DMS53 (cell line): ENCODE measurements at regions not wholly inside any gene's neighbourhood (a gene's known extent, or its start where the extent isn't known, plus 50 kb on each side); places are given as distances from the start of the nearest gene placed in this dataset.

Source experiments
- DNase-seq: peaks from one replicate; lab custom pipeline; 2025; lab: John Stamatoyannopoulos, UW

DNA sequence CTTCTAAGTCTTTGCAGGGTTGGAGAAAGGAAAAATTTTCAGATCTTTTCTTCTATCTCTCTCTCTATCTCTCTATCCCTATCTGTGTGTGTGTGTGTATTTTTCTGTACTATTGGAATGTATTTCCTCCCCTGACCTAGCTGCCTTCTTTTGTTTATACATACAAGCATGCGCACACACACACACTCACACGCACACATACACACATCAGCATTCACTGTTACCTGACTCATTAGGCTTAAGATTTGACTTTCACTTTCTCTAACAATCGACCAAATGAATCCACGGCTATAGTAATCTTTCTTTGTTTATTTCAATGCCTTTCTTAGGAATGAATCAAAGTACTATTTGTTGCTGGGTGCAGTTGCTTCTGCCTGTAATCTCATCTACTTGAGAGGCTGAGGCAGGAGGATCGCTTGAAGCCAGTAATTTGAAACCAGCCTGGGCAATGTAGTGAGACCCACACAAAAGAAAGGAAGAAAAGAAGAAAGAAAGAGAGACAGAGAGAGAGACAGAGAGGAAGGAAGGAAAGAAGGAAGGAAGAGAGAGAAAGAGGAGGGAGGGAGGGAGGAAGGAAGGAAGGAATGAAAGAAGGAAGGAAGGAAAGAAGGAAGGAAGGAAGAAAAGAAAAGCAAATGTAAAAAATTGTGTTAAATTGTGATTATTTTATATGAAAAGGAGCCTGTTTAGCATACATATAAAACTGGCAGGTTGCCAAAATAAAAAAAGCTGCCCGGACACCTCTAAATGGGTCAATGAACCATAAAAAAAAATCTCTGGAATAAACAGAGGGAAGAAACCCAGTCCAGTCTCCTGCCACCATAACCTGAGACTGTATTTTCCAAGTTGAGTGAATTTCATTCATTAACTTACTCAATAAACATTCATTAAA, 206.8 kb downstream of the ZNF326 start:
- peak; percentile 32 for DNase-seq

DNA sequence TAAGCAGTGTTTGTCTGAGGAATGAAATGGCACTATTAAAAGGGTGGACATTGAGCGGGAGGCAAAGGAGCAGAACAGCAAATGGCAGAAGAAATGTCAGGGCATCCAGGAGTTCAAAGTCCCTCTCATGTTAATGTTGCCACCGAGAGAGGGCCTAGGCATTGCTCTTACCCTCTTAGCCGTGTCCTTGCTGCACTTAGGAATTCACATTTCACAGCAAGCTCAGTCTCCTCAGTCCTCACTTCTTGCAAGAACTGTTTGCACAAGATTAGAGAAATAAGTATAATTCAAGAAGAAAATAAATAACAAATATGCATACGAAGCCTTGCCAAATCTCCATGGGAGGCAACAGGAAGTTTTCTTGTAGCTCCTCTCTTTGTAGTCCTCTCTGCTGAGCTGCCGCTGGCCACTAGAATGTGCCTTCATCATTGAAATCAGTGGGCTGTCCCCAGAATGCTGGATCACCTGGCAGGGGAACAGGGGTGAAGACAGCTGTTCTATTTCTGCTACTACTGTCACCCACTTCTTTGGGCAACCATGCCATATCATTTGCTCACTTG, 205.8 kb downstream of the ZNF326 start:
- no peak for DNase-seq

DNA sequence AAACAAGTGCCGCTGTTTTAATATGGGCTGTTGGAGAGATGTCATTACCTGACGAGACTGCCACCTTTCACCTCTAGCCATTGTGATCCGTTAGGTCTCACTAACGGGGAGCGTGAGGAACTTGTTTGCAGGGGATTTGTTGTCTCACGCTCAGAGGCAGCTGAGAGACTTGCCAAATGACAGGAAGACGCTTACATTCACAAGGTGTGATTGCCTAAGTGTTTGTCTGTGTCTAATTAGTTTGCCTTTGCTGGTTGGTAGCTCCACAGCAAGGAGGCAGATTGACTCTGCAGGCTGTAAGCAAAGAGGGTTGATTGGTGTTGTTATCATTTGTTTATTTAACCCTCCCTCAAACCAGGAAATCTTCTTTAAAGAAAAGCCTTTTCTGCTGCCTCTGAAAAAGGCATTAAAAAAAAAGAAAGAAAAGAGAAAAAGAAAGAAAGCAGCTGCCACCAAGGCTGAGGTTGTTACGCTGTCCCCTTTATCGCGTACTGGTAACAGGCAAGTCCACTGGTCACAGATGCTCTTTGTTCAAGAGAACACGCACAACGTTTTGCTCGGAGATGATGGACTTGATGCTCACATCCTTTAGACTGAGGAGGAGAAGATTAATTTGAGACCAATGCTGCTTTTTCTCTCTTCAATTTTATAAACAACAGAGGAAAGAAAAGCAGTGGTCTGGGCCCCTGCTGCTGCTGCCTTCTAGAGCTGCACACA, 203.9 kb downstream of the ZNF326 start:
- peak; percentile 74 for DNase-seq

DNA sequence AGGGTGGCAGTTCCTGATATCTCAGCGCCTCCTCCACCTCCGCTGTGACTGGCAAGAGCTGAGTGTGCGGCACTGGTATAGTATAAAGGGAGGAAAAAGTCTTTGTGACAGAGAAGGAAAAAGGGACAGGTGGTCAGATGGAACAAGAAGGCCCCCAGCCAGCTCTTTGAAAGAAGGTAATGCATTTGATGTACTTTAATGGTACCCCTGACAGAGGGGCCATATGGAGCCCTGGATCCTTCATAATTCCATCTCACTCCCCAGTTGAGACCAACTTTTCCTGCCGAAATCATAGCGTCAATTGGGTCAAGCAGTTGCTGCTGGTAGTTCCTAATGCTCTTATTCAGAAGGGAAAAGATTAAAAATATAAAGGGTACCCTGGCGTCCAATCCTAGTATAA, 198.2 kb downstream of the ZNF326 start:
- DNase-seq = no peak

DNA sequence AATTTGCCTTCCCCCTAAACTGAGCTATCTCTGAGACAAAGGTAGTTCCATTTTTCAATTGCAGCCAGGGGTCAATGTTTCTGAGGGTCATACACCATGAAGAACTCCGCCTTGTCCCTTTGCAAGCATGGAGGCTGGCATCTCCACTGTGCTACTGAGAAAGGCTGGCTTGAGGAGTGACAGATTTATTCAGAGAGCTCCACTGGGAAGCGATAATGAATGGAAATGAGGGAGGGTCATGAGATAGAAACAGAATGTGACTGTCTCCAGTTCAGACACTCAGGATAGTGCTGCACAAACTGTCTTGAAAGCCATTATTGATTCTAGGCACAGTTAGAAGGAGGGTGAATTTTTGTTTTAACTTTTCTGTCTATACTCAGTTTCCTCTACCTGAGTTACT, 197.5 kb downstream of the ZNF326 start:
- no peak for DNase-seq

DNA sequence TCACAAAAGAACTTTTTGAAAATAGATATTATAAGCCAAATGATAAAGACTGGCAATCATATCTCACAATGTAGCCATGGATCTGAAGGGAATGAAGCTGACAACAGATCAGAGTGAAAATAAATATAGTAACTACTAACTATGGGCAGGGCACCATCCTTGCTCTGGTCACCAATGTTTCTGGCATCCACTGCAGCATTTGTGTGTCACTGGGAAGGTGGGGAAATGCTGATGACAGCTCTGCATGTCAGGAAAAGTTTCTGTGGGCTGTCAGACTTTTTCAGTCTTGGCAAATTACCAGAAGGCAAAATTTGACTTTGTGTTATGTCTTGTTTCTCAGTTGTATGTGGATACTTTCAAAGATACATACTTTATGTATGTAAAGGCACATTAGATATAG, 195.6 kb downstream of the ZNF326 start:
- DNase-seq = no peak

DNA sequence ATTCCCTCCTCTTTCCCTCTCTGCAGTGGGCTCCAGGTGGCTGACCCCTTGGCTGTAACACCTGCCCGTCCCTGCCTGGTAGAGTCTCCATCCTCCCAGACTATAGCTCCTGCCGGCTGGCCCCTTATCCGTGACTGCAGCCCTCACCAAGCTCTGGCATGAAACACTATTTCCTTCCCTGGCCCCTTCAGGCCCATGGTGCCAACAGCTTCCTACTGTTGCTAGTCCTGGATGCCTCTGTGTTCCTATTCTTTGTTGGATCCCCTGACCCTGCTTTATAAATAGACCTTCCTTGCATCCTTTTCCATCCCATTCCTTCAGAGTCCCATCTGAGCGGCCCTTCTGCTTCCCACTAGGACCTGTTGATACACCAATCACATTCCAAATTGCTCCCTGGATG, 195.0 kb downstream of the ZNF326 start:
- no peak for DNase-seq

DNA sequence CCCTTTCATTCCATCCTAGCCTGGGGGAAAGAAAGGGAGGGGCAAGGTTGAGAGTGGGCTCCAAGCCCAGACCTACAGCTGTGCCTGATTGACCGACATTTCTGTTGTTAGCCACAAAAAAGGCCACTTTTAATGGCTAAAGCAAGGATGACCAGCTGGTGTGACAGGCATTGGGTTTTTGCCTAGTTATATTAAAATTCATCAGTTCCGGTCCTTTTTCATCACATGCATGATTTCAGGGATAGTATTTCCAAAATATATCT, 192.3 kb downstream of the ZNF326 start:
- no peak for DNase-seq

DNA sequence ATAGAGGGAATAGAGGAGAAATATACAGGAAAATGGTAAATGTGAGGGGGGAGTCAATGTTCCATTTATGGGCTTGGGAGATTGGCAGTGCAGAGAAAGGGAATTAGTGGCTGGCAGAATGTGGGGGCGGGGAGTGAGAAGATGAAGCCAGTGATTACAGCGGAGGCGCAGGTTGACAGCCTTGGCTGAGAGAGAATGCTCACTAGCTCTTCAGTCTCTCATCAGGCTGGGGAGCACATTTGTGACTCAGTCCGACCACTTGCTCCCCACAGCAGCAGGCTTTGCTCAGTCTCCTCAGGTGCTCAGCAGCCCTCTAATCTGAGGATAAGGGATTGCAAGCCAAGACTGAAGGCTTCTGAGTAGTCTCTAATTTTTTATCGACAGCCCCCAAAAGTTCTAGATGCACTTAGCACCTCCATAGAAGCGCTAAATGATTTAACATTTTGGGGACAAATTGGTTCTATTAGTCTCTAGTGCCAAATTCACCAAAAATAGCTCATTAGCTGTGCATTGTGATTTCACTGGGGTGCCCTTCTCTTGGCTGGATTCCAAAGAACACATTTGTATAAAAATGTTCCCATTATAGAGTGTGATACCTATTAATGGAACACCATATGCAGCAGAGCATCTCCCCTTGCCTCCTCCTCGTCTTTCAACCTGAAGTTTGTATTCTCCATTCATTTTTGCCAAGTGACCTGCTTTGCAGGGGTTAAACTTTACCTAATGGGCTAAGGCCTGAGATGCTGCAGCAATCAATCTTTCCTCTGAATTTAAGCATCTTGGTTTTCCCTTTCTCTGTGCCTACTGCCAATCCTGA, 191.8 kb downstream of the ZNF326 start:
- no peak for DNase-seq

DNA sequence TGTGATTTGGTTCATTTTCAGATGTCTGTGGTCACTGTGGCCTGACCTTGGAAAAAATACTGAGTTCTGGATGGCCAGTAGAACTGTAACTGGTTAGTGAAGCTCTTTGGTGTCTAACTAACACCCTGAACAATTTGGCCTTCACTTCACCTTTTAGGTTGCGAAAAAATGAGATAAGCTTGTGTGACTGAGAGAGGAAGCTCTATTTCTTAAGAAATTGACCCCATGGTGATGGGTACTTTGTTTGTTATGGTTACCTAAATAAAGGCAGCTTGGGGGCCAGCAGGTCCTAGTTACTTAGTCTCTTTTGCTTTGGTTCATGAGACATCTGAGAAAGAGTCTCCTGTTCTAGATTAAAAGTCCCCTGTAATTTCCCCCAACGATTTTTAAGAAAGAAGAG, 181.6 kb downstream of the ZNF326 start:
- DNase-seq = no peak

DNA sequence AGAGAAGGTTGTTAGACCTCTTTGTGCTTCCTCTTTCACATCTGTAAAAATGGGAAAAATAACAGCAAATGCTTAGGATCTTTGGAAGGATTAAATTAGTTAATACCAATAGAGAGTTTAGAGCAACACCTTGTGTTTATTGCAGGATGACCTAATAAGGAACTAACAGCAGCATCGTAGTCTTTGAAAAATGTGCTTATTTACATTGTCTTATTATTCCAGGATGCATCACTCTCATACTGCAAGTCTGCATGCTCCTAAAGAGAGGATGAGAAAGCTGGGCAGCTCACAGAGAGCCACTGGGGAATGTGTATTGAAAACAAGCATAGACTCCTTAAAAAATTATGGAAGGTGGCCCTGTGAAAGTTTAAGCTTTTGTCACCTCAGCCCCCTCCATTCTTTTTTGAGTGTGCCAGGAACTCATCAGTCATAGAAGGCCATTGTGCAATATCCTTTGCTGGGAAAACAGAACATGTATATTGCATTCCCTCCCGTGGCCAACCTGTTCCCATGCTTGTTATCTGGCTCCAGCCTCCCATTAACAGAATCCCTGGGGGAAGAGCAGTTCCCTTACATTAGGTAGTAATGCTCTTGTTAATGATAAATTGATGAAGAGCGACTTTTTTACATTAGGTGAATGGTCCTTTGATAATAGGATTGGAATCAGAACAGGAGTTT, 180.7 kb downstream of the ZNF326 start:
- DNase-seq = no peak

DNA sequence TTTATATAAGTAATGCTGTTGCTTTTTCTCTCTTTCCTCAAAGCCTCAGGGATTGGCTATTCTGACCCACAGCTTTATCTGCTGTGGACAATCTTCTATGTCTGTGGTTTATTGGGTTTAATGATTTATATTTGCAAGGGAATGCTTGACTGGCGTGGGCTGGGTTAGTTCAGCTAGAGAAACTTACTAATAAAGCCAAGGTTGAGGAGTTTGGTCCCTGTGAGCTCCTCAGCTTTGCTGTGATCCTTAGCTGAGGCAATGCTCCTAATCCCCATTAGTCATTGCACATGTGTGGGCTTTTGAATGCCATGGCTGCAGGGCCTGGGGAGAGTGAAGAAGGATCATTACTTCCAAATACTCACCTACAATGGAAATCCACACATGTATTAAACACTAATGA, 179.3 kb downstream of the ZNF326 start:
- DNase-seq = no peak

DNA sequence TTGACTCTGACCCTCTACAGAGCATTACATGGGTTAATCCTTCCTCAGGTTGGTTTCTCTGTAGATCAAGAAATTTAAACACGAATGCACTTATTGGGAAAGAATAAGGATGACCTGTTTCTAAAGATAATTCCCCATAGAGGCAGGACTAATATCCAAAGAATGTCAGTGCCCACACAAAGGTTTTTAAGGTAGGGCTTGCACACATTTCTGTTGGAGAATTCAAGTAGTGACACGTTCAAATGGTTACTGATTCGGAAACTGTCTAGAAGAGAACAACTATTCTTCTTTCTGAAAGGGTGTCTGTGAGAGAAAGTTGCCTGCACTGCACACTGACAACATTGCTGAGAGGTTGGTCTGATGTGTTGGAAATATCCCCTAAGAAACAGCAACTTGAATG, 167.3 kb downstream of the ZNF326 start:
- no peak for DNase-seq

DNA sequence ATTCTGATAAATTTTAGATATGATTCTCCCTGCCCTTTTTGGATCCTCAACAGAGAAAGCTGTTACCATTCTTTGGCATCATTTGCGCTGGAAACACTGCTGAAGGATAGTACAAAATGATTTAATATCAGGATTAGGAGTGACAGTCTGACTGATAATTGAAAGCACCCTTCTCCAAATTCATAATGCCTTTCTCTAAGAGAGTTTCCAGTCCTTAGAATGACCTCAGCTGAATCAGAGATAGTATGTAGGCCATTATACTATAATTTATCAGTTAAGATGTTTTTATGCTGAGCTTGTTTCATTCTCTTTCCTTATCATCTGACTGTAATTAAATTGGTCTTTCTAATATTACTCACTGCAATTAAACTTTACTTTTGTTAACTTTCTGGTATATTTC, 166.7 kb downstream of the ZNF326 start:
- DNase-seq = no peak

DNA sequence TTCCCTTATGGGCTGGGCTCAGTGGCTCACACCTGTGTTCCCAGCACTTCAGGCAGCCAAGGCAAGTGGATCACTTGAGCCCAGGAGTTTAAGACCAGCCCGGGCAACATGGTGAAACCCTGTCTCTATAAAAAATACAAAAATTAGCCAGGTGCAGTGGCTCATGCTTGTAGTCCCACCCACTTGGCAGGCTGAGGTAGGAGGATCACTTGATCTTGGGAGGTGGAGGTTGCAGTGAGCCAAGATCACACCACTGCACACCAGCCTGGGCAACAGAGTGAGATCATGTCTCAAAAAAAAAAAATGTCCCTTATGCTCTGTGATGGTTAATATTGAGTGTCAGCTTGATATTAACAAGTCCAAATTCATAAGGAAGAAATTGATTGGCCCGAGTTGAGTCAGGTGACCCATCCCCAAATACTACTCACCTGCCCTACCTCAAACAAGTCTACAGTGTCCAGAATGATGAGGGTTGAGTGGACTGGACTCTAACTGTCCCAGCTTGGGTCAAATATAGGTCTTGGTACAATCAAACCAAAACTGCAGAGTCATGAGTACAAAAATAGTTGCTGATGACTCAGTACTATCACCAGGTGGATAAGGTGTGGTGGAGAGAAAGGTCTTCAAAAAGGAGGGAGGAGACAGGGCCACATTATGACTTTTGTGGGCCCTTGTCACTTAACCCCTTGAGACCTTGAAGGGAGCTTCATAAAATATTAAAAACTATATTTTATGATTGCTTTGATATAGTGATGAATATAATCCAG, 161.0 kb downstream of the ZNF326 start:
- peak; percentile 64 for DNase-seq

DNA sequence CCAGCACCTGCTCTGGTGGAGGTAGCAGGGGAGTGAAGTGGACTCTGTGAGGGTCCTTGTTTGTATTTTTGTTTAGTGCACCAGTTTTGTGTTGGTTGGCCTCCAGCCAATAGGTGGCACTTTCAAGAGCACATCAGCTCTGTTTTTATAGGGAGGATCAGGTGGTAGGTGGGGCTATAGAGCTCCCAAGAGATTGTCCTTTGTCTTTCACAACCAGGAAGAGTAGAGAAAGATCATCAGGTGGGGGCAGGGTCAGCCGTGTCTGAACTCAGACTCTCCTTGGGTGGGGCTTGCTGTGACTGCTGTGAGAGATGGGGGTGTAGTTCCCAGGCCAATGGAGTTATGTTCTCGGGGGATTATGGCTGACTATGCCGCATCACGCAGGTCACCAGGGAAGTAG, 159.8 kb downstream of the ZNF326 start:
- no peak for DNase-seq

DNA sequence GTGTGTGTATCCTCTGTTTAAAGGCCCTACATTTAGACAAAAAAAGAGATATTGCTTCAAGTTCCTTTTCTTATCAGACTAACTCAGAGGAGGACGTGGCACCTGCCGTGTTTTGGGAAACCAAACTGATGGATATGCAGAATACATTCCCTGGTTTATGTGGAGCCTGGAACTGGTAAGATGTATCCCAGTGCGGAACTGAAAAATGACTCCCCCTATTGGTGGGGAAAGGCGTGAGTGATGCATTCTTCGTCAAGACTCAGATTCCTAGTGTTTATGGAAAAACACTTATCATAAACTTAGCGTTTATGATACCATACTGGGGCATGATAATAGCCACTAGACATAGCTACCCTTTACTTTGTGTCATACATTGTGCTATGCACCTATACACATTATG, 154.2 kb downstream of the ZNF326 start:
- peak; percentile 22 for DNase-seq

DNA sequence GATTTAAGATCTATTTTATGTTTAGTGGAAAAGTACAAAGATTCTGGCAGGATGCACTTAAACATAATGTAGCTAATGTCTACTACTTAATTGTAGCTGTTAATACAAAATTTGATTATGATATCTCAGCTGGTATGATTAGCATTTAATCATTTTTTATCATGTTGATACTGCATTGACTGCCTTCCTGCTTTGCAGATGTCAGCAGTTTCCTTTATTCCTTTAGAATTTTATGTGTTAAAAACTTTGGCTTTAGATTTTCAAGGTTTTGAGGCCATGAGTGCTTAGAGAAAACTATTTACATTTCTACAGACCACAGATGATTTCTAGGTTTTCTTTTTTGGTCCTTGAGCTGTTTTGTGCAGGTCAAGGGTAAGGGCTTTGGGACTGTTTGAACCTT, 152.2 kb downstream of the ZNF326 start:
- DNase-seq = no peak

DNA sequence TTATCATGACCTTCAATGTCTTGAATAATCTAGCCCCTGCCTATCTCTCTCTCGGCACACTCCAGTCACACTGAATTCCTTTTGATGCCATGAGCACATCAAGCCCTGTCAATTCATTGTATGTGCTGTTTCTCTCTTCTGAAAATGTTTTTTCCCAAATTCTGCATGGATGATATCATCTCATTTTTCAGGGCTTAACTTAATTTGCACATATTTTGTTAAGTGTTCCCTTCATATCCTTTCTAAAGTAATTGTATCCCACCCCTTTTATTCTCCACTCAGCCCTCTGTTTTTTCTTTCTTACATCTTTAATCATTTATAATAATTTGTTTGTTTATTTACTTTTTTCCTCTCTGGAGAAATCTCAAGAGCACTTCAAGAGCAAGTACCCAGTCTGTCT, 149.9 kb downstream of the ZNF326 start:
- peak; percentile 48 for DNase-seq

DNA sequence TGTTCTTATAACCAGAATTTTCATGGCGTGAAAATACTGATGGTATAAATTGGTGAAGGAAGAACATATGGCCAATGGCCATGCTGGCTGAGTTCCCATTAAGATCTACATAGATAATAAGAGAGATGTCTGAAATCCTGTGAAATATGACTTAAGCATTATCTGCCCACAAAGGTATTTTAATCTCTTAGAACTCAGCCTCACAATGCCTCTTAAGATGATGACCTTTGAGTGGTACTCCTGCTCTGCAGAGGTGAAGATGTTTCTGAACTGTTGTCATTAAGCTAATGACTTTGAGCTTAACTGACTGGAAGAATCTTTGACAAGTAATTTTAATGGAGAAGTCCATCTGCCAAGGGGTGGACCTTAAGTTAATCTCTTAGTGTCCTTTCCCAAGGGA, 148.7 kb downstream of the ZNF326 start:
- DNase-seq = no peak

DNA sequence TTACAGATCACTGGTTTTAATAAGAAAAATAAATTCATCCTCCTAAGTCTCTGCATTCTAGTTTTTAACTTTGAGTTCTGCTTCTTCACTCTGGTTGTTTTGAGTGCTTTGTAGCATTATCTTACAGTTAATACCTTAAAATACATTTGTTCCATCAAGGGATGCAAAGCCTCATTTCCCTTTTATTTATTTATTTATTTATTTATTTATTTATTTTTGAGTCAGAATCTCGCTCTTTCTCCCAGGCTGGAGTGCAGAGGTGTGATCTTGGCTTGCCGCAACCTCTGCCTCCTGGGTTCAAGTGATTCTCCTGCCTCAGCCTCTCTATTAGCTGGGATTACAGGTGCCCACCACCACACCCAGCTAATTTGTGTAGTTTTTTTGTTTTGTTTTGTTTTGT, 147.8 kb downstream of the ZNF326 start:
- no peak for DNase-seq
